K562 (cell line): ENCODE measurements at regions not wholly inside any gene's neighbourhood (a gene's known extent, or its start where the extent isn't known, plus 50 kb on each side); places are given as distances from the start of the nearest gene placed in this dataset.

Experiments used
- ARID3A ChIP-seq: IDR thresholded peaks from 2 replicates; pipeline ENCODE4 v1.6.1; 2012; ENCODE audit warnings: low read depth, low read length, improper control_type of control experiment, borderline replicate concordance
- ARNT ChIP-seq, 2 experiments: fragments of 450-650 bp; IDR thresholded peaks; 2 replicates each; pipeline ENCODE4 v1.6.1; 2016; ENCODE audit warnings: mild to moderate bottlenecking in 1 of 2
- BCL6 ChIP-seq: fragments of 250-450 bp; sonication (Bioruptor Pico); IDR thresholded peaks from 2 replicates; pipeline ENCODE4 v1.4.0; 2020
- CC2D1A ChIP-seq: fragments of 450-650 bp; IDR thresholded peaks from 2 replicates; pipeline ENCODE4 v1.6.1; 2017; ENCODE audit warnings: mild to moderate bottlenecking
- CTBP1 ChIP-seq: fragments of 450-650 bp; IDR thresholded peaks from 2 replicates; pipeline ENCODE4 v1.6.1; 2016; ENCODE audit warnings: borderline replicate concordance
- ETS2 ChIP-seq: IDR thresholded peaks from 2 replicates; pipeline ENCODE4 v1.6.1; 2016; ENCODE audit warnings: borderline replicate concordance, missing genetic modification characterization, mild to moderate bottlenecking, moderate library complexity, missing compliant biosample characterization; ENCODE audit not compliant: poor library complexity, severe bottlenecking
- IRF9 ChIP-seq: fragments of 450-650 bp; IDR thresholded peaks from 2 replicates; pipeline ENCODE4 v1.6.1; 2016; ENCODE audit warnings: missing biosample characterization, missing genetic modification characterization
- KHSRP ChIP-seq: fragments of 450-650 bp; IDR thresholded peaks from 2 replicates; pipeline ENCODE4 v1.6.1; 2017
- MCM3 ChIP-seq: fragments of 450-650 bp; IDR thresholded peaks from 2 replicates; pipeline ENCODE4 v1.6.1; 2016
- MCM7 ChIP-seq, 2 experiments: fragments of 450-650 bp; IDR thresholded peaks; 2 replicates each; pipeline ENCODE4 v1.6.1; 2016 to 2018
- MYC ChIP-seq, 2 experiments: fragments of 250-450 bp in 1 of 2; sonication (Bioruptor Pico) in 1 of 2; IDR thresholded peaks; 2 replicates each; pipeline versions ENCODE4 v1.5.1 to v1.6.1; 2012 to 2021; ENCODE audit warnings: low read depth in 2 of 2, borderline replicate concordance in 1 of 2, improper control_type of control experiment in 1 of 2, low read length in 1 of 2, mild to moderate bottlenecking in 1 of 2, moderate library complexity in 1 of 2
- NFXL1 ChIP-seq: fragments of 450-650 bp; formaldehyde crosslinking; IDR thresholded peaks from 2 replicates; pipeline ENCODE4 v1.4.0; 2021; ENCODE audit warnings: mild to moderate bottlenecking
- SIN3A ChIP-seq, 2 experiments: fragments of 150-350 bp in 1 of 2; IDR thresholded peaks; 2 replicates each; pipeline ENCODE4 v1.6.1; 2011 to 2016; ENCODE audit warnings: borderline replicate concordance in 2 of 2, low read depth in 2 of 2, low read length in 2 of 2, mild to moderate bottlenecking in 2 of 2, moderate library complexity in 2 of 2; ENCODE audit not compliant: control insufficient read depth in 1 of 2
- TRIM24 ChIP-seq, 2 experiments: fragments of 450-650 bp; IDR thresholded peaks; 2 replicates each; pipeline ENCODE4 v1.6.1; 2016
- XRCC5 ChIP-seq: fragments of 200-400 bp; formaldehyde crosslinking; IDR thresholded peaks from 2 replicates; pipeline ENCODE4 v1.6.1; 2017; ENCODE audit warnings: low read depth, mild to moderate bottlenecking, low read length
- ZBTB2 ChIP-seq: fragments of 450-650 bp; IDR thresholded peaks from 2 replicates; pipeline ENCODE4 v1.6.1; 2016; ENCODE audit warnings: antibody characterized with exemption
- ZNF253 ChIP-seq: fragments of 250-450 bp; sonication (Bioruptor Pico); conservative IDR thresholded peaks from 2 replicates; pipeline ENCODE4 v1.6.1; 2021; ENCODE audit warnings: mild to moderate bottlenecking
- ZNF282 ChIP-seq: sonication (generic); formaldehyde crosslinking; IDR thresholded peaks from 2 replicates; pipeline ENCODE4 v1.8.1; 2023; ENCODE audit warnings: missing genetic modification reagents
- ZNF507 ChIP-seq: conservative IDR thresholded peaks from 2 replicates; pipeline ENCODE4 v1.6.1; 2017; ENCODE audit warnings: missing genetic modification characterization, missing compliant biosample characterization
- ZNF609 ChIP-seq: sonication (generic); formaldehyde crosslinking; IDR thresholded peaks from 2 replicates; pipeline ENCODE4 v1.8.1; 2023; ENCODE audit warnings: missing genetic modification reagents, mild to moderate bottlenecking, borderline replicate concordance

- peak; percentile 49; the same call in 1 of the 2 replicates for TF ChIP-seq CTBP1
- no peak for TF ChIP-seq KHSRP
- no peak for TF ChIP-seq SIN3A (IDR thresholded peaks at IDR 0.05; ENCODE audit: borderline replicate concordance in 2 of 2, control insufficient read depth in 1 of 2, low read depth in 2 of 2, low read length in 2 of 2)
- no peak for TF ChIP-seq ZBTB2
- TF ChIP-seq IRF9 (tag), result peak; percentile 85
- no peak for TF ChIP-seq MCM3
- TF ChIP-seq MYC (IDR thresholded peaks at IDR 0.05; ENCODE audit: low read depth, low read length), result peak; percentile 96
- no peak for TF ChIP-seq MYC (CRISPR knock-in tag; IDR thresholded peaks at IDR 0.05; ENCODE audit: borderline replicate concordance, low read depth)
- no peak for TF ChIP-seq ZNF282 (CRISPR knock-in tag)
- peak; percentile 77 for TF ChIP-seq ZNF507 (tag)
- TF ChIP-seq ZNF253 (CRISPR knock-in tag), result no peak
- TF ChIP-seq ETS2 (tag), result no peak
- TF ChIP-seq MCM7 (IDR thresholded peaks at IDR 0.05), result no peak
- no peak for TF ChIP-seq XRCC5
- peak; percentile 60 to 78 for TF ChIP-seq TRIM24 (IDR thresholded peaks at IDR 0.05)
- no peak for TF ChIP-seq ZNF609 (CRISPR knock-in tag)
- no peak for TF ChIP-seq BCL6 (CRISPR knock-in tag)
- TF ChIP-seq ARNT (IDR thresholded peaks at IDR 0.05), result peak in 1 of 2 experiments; percentile 48; a peak in 2 of 4 replicates
- 0 out of 2 replicates have a peak, but pooled peaks have one; percentile 69 for TF ChIP-seq NFXL1 (CRISPR knock-in tag)
- no peak for TF ChIP-seq ARID3A
- TF ChIP-seq CC2D1A, result no peak
These were observed 226.4 kb upstream of the KLF14 start (continued) for GRCh38 chr7:130960208-130960988.
